ENCODE measurements at regions not wholly inside any gene's neighbourhood (a gene's known extent, or its start where the extent isn't known, plus 50 kb on each side); places are given as distances from the start of the nearest gene placed in this dataset.

DNA sequence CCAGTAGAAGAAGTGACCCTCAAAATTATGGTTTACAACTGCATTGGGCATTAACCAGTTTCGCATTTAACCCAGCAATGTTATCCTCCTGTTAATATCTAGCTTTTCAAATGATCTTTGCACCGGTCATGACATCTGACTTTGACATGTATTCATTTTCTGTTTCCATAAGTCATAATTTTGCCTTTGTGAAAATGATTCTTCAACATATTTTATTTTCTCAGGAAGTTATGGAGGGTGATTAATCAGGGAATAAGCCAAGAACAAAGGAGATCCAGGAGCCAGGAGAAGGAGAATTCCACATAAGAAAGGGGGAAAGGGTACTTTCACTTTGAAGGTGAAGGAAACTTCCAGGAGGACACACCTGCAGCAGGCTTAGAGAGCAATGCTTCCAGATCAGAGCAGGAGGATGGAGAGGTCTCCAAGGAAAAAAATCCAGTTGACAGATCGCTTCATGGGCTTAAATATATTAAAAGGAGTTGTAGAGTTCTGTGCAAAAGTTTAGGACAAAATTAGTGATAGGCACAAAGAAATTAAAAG is 92.1 kb upstream of the FAM3C start:
- FAIRE-seq: no peak

DNA sequence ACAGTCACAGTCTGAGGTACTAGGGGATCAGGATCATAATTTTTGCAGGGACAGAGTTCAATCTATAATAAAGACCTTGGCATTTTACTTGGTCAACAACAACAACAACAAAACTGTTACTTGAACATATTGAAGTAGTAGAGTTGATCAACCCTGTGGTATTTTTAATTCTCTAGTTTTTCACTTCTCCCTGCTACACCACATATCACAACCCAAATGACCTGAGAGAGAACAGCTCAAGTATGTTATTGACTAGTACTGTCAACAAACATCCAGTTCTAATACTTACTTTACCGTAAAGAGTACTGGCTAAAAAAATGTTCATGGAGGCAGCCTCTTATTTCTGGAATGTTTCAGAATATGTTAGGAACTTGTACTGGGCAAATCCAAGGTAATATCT is 90.5 kb upstream of the FAM3C start:
- FAIRE-seq: no peak

DNA sequence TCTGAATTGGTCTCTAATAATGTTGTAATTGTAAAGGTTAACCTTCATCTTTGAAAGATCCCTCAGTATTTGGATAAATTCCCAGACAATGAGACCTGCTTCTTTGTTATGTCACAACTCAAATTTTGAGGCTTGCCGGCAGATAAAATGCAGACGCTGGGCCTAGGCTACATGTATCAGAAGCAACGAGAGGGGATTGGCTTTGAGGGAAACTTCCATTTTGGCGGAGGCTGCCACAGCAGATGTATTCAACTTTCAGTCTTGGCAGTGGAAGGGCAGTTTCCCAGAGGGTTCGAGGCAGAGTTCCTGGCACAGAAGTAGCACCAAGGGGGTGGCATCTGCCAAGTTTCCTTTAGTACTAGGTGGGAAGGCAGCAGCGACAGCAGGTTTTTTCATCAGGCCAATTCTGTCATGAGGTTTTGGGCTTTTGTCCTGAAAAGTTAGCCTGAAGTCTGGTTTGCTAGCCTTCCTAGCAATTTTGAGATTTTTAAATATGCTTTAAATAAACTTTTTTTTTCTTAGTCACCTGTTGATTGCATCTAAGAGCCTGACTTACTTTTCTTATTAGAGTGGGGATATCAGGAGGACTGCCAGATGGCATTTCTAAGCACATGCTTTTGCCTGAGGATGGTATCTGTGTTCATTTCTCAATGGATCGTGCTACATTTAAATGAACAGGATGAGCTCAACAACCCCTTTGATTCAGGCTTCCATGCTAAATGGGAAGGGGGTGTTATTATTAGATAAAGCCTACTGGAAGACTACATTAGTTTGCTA is 89.5 kb upstream of the FAM3C start:
- FAIRE-seq: no peak

DNA sequence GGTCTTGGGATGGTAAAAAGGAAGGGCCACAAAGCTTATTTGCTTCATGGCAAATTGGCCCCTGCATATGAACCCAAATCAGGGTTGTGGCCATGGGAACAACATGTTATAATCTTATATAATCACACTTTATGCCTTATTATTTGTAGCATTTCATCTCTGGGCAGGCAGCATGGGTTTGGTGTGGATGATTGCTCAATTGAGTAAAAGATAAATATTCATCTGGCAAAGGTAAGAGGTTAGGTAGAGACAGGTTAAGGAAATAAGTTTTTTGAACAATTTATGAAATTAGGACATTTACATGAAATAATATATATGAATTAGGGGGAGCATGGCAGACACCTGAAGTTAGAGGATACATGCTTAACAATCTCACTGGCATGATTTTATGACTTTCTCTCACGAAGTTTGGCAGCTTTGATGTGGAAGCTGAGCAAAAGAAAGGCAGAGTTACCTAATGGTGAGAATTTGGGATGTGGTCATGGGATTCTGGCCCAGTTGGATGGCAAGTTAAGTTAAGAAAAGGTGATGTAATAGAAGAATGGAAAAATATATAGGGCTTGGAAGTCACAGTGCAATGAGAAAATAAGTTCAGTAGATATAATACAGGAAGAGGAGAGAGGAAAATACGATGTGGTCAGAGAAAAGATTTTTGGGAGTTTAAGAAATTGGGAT is 88.1 kb upstream of the FAM3C start:
- FAIRE-seq: no peak

DNA sequence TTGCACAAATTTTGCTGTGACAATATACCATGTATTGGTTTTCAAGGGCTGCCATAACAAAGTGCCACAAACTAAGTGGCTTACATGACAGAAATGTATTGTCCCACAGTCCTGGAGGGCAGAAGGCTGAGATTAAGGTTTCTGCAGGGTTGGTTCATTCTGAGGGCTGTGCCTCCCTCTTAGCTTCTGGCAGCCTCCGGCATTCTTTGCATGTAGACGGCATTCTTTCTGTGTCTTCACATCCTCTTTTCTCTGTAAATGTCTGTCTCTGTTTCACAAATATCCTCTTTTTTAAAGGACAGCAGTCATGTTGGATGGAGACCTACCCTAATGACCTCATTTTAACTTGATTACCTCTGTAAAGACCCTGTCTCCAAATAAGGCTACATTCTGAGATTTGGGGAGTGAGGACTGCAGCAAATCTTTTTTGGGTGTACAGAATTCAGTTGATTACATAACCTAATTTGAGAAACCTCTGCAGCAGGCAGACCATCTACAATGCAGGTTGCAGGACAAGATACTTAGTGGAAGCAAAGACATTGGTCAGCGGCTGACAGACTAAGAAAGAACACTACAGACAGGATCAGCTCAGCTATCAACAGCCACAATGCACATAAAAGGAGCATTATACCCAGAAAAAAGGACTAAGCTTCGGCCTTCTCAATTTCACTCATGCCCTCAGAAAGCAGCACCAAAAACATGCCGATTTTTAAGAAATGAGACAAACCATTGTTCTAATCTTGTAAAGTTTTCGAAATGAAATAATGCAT is 84.6 kb upstream of the FAM3C start:
- FAIRE-seq: no peak

DNA sequence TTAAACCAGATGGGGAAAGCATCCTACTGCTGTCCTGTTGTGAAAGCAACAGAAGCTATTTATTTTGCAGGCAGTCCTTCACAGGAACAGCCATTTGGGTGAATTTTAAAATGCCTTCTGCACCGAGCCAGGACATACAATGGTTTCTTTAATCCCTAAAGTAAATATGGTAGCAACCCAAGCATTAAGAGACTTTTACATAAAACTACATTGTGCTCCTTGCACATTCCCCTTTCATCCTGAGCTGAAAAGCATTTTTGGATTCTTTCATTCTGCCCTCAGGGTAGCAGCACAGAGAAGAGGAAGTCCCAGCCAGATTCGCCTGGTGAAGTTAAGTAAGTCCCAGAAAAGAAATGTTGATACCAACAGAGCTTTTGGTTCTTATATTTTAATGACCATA is 84.0 kb upstream of the FAM3C start:
- FAIRE-seq: no peak

DNA sequence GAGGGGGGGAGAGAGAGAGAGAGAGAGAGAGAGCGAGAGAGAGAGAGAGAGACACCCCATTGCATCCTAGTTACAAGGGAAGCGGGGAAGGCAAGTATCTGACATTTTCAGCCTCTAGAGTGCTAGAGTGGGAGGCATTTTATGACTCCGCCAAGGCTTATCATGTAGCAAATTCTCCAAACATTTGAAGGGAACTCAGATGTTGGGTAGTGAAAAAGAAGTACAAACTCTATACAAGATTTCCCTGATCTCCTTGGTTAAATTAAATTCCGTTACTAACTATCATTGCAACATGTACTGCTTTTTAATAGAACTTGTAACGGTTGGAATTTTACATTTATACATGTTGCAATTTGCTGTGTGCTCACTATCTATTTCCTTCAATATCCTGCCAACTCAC is 83.4 kb upstream of the FAM3C start:
- no peak for FAIRE-seq

DNA sequence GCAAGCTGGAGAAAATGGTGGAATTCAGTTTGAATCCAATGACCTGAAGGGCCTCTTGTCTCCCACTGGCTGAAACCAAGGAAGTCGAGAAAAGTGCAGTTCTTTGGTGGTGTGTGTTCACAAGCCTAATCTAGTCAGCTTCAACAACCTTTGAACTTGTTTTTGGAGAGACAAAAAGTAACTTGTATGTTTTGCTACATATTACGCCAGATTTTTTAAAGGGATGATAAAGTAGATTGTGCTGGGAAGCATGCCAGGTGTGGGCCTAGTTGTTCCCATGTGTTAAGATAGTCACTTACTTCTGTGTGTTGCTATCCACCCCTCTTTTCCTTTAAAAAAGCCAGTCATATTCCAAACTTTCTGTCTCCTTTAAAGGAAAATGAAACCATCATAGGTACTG is 79.7 kb upstream of the FAM3C start:
- FAIRE-seq: no peak

DNA sequence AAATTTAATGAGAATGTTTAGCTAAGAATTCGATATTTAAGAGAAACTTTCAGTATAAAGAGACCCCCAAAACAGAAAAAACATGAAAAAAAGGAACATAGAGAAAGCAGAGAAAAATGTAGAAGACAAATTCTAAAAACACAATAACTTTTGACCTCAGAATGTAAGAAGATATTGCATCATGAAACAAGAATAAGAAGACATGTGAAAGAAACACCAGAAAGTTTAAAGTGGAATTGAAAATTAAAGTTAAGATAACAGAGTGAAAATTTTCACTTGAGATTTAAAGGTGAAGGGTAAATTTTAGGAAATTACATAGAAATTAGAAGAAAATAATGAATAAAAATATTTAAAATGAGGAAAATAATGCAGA is 78.2 kb upstream of the FAM3C start:
- peak; percentile 57 for FAIRE-seq

DNA sequence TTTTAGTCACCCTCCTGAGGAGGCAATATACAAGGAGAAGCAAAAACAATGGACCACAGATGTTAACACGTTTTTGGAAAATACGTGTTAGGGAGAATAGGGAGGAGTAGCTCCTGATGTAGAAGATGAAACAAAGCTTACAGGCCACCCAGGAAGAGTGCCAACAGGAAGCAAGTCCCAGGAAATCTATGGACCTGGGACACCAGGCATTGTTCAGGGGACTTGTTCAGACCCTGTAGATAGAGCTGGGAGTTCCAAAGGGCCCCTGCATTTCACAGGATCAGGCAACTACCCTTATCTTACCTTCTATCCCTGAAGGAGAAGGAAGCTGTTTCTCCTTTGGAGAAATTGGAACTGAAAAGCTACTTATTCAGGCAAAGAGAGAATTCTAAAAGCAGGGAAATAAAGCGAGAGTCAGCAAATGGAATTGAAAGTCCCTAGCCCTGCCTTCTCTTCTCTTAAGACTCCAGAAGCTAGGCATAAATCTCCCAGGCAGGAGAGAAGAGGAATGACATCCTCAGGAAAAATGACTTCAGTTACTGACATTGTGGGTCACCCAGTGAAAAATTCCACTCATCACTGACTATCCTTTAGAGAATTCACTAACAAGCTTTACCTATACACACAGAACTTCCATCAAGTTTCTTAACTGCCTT is 77.7 kb upstream of the FAM3C start:
- no peak for FAIRE-seq

DNA sequence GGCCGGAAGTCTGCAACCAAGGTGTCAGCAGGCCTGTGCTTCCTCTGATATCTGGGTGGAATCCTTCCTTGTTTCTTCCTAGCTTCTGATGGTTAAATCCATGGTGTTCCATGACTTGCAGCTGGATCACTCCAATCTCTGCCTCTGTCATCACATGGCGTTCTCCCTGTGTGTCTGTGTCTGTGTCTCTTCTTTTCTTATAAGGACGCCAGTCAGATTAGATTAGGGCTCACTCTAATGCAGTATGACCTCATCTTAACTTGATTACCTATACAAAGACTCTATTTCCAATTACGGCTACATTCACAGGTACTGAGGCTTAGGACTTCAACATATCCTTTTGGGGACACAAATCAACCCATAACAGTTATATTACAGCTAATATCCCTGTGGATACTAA is 70.3 kb upstream of the FAM3C start:
- no peak for FAIRE-seq

DNA sequence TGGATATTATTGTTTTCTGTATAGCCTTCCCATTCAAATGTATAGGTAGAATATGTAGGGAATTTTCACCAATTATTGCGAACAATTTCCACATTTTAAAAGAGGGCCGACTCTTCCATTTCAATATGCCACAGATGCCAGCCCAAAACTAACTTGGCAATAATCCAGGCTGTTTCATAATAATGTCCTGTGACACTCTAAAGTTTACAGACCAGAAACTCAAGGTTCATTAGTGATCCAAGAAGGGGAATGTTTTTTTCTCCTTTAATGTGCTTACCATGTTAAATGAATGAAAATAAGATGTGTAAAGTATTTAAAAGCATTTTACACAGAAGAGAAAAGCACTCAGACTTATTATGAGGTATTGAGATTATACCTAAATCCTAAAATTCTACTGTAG is 63.0 kb upstream of the FAM3C start:
- FAIRE-seq: no peak

DNA sequence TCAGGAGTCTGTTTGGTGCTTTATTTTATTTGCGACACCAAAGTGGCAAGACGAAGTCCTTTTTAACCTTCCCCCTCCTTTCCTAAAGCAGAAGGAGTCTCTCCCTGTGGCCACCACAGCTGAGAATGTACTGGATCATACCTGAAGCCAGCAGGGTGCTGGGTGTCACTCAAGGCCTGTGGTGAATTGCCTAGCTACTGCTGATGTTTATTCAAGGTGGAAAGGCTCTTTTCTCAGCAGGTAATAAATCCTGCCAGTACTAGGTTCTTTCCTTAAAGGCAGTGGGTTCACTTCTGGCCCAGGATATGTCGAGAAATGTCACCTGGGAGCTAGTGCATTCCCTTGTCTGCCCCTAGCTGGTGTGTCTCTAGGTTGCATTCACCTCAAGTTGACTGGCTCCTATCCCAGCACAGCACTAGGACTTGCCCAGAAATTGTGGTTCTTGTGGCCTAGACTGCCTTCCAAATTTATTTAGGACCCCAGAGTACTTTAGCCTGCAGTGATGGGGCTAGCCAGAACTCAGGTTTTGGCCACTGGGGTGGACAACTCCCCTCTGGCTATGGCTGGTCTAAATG is 60.8 kb upstream of the FAM3C start:
- FAIRE-seq: no peak

DNA sequence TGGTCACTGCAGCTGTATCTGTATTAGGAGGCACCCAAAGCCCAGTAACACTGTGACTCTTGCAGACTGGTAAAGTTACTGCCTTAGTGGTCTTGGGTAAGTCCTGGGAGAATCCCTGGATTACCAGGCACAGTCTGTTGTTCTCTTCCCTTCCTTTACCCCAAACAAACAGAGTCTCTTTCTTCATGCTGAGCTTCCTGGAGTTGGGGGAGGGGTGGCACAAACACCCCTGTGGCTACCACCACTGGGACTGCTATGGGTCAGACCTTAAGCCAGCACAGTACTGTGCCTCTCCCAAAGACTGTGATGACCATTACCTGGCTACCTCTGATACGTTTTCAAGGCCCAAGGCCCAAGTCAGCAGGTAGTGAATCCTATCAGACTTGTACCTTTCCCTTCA is 59.9 kb upstream of the FAM3C start:
- no peak for FAIRE-seq

DNA sequence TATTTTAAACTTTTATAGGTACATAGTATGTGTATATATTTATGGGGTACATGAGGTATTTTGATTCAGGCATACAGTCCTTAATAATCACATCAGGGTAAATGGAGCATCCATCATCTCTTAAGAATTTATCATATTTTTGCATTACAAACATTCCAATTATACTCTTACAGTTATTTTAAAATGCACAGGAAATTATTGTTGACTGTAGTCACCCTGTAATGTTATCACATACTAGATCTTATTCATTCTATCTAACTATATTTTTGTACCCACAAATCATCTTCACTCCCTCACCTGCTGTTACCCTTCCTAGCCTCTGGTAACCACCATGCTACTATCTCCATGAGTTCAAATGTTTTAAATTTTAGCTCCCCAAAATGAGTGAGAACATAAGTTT is 56.3 kb upstream of the FAM3C start:
- no peak for FAIRE-seq

DNA sequence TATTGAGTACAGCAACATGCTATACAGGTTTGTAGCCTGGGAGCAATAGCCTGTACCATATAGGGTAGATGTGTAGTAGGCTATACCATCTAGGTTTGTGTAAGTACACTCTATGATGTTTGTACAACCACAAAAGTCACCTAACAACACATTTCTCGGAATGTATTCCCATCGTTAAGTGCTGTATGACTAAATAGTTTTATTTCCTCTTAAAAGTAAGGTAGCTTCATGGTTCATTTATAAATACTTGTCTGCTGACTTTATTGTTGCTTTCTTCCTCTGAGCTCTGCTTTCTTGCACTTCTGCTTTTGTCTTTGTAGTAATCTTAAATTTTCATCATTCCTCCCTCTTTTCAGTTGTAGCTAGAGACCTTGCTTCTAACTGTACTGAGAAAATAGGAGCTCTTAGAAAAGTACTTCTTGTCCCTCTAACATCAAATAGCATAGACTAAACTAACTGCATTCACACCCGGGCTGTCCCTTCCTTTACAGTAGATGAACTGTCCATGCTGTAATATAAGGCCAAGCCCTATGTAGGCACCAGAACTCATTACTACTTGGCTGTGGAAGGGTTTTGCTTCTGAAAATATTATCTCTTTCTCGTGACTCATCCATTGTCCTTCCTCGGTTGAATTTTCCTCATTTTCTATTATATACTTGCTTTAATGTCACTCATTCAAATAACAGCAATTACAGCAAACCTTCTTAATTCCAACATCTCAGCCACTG is 55.4 kb upstream of the FAM3C start:
- FAIRE-seq: no peak

DNA sequence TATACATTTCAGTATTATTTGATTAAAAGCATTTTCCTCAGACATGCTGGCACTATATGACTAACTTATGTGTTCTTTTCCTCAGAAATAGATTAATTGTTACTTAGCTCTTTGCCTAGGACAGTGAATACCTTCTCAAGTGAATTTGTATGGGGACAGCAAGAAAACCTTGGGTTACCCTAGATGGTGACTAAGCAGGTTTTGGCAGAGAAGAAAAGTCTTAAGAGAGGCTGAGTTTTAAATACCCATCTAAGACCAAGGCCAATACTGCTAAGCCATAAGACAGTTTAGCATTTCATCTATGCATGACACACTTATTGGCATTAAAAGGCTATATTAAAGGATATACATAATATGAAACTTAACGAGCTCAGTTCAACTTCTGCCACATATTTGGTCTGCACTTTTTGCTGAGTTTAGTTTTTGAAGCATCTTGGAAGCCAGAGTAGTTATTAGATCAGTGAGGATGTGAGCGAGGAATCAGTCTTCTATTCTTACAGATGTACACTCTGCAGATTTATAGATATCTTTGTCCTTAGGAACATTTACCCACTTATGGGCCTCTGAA is 54.6 kb upstream of the FAM3C start:
- FAIRE-seq: no peak

DNA sequence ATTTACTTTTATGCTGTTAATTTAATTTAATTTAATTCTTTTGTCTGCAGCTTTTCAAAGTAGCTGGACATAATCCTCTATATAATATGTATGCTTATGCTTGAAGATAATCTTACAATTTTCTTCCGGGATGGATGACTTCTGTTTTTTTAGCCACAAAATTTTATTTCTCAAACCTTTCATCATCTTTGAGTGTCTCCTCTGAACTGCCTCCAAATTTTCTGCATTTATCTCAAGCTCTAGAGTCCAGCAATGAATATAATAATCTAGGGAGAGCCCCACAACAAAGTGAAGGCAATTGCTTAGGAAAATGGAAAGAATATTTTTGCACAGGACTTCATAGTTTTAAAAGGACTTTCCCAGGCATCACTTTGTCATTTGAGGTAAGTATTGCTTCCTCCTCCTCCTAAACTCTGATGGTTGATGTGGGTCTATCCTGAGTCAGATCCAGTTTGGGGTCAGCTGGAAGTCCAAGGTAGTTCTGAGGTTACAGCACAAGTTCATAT is 53.7 kb upstream of the FAM3C start:
- no peak for FAIRE-seq

DNA sequence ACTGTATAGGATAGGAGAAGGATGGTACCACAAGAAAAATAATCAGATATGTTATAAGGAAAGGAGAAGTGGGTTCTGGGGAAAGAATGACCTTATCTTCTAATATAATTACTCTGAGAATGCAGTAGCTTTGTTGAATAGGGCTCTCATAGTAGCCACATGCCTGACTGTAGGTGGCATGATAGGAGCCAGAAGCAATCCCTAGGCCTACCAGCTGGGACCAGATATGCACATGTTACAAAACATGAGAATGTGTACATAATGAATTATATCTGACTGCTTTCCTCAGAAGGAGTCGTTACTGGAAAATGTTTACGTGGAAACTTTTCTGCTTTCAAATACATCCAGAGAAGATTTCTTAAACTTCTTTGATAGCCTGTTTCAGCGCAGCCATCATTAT is 53.2 kb upstream of the FAM3C start:
- no peak for FAIRE-seq

DNA sequence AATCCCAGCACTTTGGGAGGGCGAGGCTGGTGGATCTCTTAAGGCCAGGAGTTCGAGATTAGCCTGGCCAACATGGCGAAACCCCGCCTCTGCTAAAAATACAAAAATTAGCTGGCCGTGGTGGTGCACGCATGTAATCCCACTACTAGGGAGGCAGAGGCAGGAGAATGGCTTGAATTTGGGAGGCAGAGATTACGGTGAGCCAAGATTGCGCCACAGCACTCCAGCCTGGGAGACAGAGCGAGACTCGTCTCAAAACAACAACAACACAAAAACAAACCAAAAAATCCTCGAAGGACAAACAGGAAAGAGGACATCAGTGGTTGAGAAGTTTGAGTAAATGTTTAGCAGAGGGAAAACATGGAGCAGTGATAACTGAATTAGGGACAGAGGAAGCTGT is 52.3 kb upstream of the FAM3C start:
- no peak for FAIRE-seq

DNA sequence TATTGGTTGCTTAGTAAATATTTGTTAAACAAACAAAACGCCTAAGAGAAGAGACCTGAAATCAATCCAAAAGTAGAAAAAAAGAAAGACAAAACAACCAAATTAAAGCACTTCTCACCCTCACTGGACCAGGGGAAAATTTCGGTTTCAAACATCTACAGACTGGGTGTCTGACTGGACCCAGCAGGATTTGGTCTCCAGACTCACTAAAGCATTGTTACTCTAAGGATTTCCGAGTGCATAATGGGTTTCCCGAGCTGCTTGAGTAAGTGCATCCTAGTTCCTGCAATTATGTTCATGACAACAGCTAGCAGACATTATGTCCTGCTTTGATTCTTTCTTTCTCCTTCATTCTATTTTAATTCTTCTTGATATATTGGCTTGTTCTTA is 51.8 kb upstream of the FAM3C start:
- FAIRE-seq: no peak
